Neural cell (in vitro differentiated cells): ENCODE measurements at regions not wholly inside any gene's neighbourhood (a gene's known extent, or its start where the extent isn't known, plus 50 kb on each side); places are given as distances from the start of the nearest gene placed in this dataset.

Experiments
- CTCF ChIP-seq: fragments of 450-650 bp; IDR thresholded peaks from 2 replicates; pipeline ENCODE4 v1.5.1; 2014; ENCODE audit warnings: antibody characterized with exemption, mild to moderate bottlenecking, moderate library complexity; ENCODE audit not compliant: poor library complexity, severe bottlenecking
- EP300 ChIP-seq: fragments of 450-650 bp; conservative IDR thresholded peaks from 2 replicates; pipeline ENCODE4 v1.6.1; 2014; ENCODE audit warnings: antibody characterized with exemption, mild to moderate bottlenecking, moderate library complexity; ENCODE audit not compliant: poor library complexity, severe bottlenecking
- EZH2 ChIP-seq: fragments of 200-600, 300-800 bp; shearing (Covaris generic), sonication (generic); IDR thresholded peaks from 2 replicates; pipeline ENCODE4 v1.6.1; 2014; ENCODE audit warnings: antibody characterized with exemption, low read length, borderline replicate concordance, mild to moderate bottlenecking; ENCODE audit not compliant: insufficient read depth, poor library complexity, severe bottlenecking
- MXI1 ChIP-seq: fragments of 450-650 bp; conservative IDR thresholded peaks from 2 replicates; pipeline ENCODE4 v1.6.1; 2014; ENCODE audit warnings: antibody characterized with exemption, mild to moderate bottlenecking; ENCODE audit not compliant: poor library complexity, severe bottlenecking
- POLR2AphosphoS5 ChIP-seq: IDR thresholded peaks from 2 replicates; pipeline ENCODE4 v1.6.1; 2012
- RAD21 ChIP-seq: fragments of 450-650 bp; conservative IDR thresholded peaks from 2 replicates; pipeline ENCODE4 v1.6.1; 2014; ENCODE audit warnings: antibody characterized with exemption, mild to moderate bottlenecking, moderate library complexity
- REST ChIP-seq: IDR thresholded peaks from 2 replicates; pipeline ENCODE4 v1.6.1; 2012; ENCODE audit warnings: borderline replicate concordance
- SMC3 ChIP-seq: fragments of 450-650 bp; conservative IDR thresholded peaks from 2 replicates; pipeline ENCODE4 v1.6.1; 2014; ENCODE audit warnings: antibody characterized with exemption, mild to moderate bottlenecking, moderate library complexity; ENCODE audit not compliant: poor library complexity
- TAF1 ChIP-seq: IDR thresholded peaks from 2 replicates; pipeline ENCODE4 v1.6.1; 2012; ENCODE audit warnings: low read depth

- TF ChIP-seq RAD21 (no peak), CTCF (no peak), POLR2AphosphoS5 (no peak), SMC3 (no peak), EZH2 (no peak), EP300 (no peak), TAF1 (no peak), REST (no peak), MXI1 (no peak)
These were observed 63.8 kb upstream of the CAPRIN2 start for GRCh38 chr12:30818562-30818961.
